ENCODE measurements at regions not wholly inside any gene's neighbourhood (a gene's known extent, or its start where the extent isn't known, plus 50 kb on each side); places are given as distances from the start of the nearest gene placed in this dataset.
"Not testable (repeated sequence)": the region's sequence is repeated elsewhere in the genome, so short reads cannot be mapped to it uniquely, and the experiment has no call there.

DNA sequence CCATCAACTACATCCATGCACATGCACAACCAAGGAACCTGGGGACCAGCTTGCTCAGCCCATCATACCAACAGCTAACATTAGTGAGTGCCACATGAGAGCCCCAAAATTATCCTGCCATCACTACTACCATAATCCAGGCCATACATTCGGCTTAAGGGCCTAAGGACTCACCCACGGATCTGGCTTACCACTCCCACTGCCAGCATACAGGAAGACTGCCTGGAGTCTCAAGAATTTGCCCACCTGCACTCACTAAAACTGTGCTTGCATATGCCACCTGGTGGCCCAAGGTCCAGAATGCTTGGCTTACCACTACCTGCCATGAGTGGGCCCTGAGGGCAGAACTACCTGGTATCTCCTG lies 1562.9 kb upstream of the PRR20A start:
- no peak for FAIRE-seq
- Histone ChIP-seq H3K27me3 (ENCODE audit: control insufficient read depth in 3 of 3, insufficient read depth in 3 of 3, low read length in 3 of 3) (no peaks in the 10 kb centered on the region), H3K9me3 (ENCODE audit: control insufficient read depth in 2 of 2, insufficient read depth in 1 of 2, low read depth in 1 of 2, low read length in 1 of 2) (no peaks in the 10 kb centered on the region), H3K4me1 (ENCODE audit: control insufficient read depth in 3 of 3, insufficient read depth in 2 of 3, low read depth in 1 of 3, low read length in 2 of 3) (no peaks in the 10 kb centered on the region), H3K27ac (ENCODE audit: low read depth in 1 of 3, low read length in 2 of 3) (no peak overlapping the region), H3K36me3 (ENCODE audit: control insufficient read depth in 3 of 3, insufficient read depth in 2 of 3, low read depth in 1 of 3, low read length in 3 of 3) (no peaks in the 10 kb centered on the region), H3K4me3 (ENCODE audit: low read depth in 1 of 3, low read length in 3 of 3) (no peak overlapping the region)
- 25 to 72% (median 40%) methylated on average over 1 to 2 of the region's 2 CpGs for WGBS, 3 donors
- DNase-seq = no peak

- not testable (repeated sequence) for FAIRE-seq; DNase-seq; H3K9me3 ChIP-seq (ENCODE audit: control insufficient read depth in 2 of 2, insufficient read depth in 1 of 2, low read depth in 1 of 2, low read length in 1 of 2); H3K27ac ChIP-seq (ENCODE audit: low read depth in 1 of 3, low read length in 2 of 3); H3K4me3 ChIP-seq (ENCODE audit: low read depth in 1 of 3, low read length in 3 of 3); H3K36me3 ChIP-seq (ENCODE audit: control insufficient read depth in 3 of 3, insufficient read depth in 2 of 3, low read depth in 1 of 3, low read length in 3 of 3); H3K4me1 ChIP-seq (ENCODE audit: control insufficient read depth in 3 of 3, insufficient read depth in 2 of 3, low read depth in 1 of 3, low read length in 2 of 3); H3K27me3 ChIP-seq (ENCODE audit: control insufficient read depth in 3 of 3, insufficient read depth in 3 of 3, low read length in 3 of 3)
- WGBS, 3 donors = 49 to 69% (median 65%) methylated on average over 4 of the region's 4 CpGs
These were observed 1558.4 kb upstream of the PRR20A start for GRCh38 chr13:55582294-55582693.

GRCh38 chr13:55583953-55584593 lies 1556.6 kb upstream of the PRR20A start:
- Histone ChIP-seq H3K9me3 (ENCODE audit: control insufficient read depth in 2 of 2, insufficient read depth in 1 of 2, low read depth in 1 of 2, low read length in 1 of 2) (no peaks in the 10 kb centered on the region), H3K36me3 (ENCODE audit: control insufficient read depth in 3 of 3, insufficient read depth in 2 of 3, low read depth in 1 of 3, low read length in 3 of 3) (no peaks in the 10 kb centered on the region), H3K4me1 (ENCODE audit: control insufficient read depth in 3 of 3, insufficient read depth in 2 of 3, low read depth in 1 of 3, low read length in 2 of 3) (no peaks in the 10 kb centered on the region), H3K27me3 (ENCODE audit: control insufficient read depth in 3 of 3, insufficient read depth in 3 of 3, low read length in 3 of 3) (no peaks in the 10 kb centered on the region), H3K4me3 (ENCODE audit: low read depth in 1 of 3, low read length in 3 of 3) (no peak overlapping the region), H3K27ac (ENCODE audit: low read depth in 1 of 3, low read length in 2 of 3) (no peak overlapping the region)
- DNase-seq (no peak), FAIRE-seq (no peak)
- 49 to 71% (median 58%) methylated on average over 6 of the region's 6 CpGs for WGBS, 3 donors

- FAIRE-seq (no peak), DNase-seq (no peak)
- H3K36me3 ChIP-seq (ENCODE audit: control insufficient read depth in 3 of 3, insufficient read depth in 2 of 3, low read depth in 1 of 3, low read length in 3 of 3) = no peaks in the 10 kb centered on the region
- no peaks in the 10 kb centered on the region for H3K27me3 ChIP-seq (ENCODE audit: control insufficient read depth in 3 of 3, insufficient read depth in 3 of 3, low read length in 3 of 3)
- H3K4me1 ChIP-seq (ENCODE audit: control insufficient read depth in 3 of 3, insufficient read depth in 2 of 3, low read depth in 1 of 3, low read length in 2 of 3) = no peaks in the 10 kb centered on the region
- H3K4me3 ChIP-seq (ENCODE audit: low read depth in 1 of 3, low read length in 3 of 3) = no peak overlapping the region
- no peak overlapping the region for H3K27ac ChIP-seq (ENCODE audit: low read depth in 1 of 3, low read length in 2 of 3)
- no peaks in the 10 kb centered on the region for H3K9me3 ChIP-seq (ENCODE audit: control insufficient read depth in 2 of 2, insufficient read depth in 1 of 2, low read depth in 1 of 2, low read length in 1 of 2)
- WGBS, 3 donors = 61 to 80% (median 64%) methylated on average over 1 of the region's 1 CpG
These were observed 1537.9 kb upstream of the PRR20A start for GRCh38 chr13:55602784-55603183.

DNA sequence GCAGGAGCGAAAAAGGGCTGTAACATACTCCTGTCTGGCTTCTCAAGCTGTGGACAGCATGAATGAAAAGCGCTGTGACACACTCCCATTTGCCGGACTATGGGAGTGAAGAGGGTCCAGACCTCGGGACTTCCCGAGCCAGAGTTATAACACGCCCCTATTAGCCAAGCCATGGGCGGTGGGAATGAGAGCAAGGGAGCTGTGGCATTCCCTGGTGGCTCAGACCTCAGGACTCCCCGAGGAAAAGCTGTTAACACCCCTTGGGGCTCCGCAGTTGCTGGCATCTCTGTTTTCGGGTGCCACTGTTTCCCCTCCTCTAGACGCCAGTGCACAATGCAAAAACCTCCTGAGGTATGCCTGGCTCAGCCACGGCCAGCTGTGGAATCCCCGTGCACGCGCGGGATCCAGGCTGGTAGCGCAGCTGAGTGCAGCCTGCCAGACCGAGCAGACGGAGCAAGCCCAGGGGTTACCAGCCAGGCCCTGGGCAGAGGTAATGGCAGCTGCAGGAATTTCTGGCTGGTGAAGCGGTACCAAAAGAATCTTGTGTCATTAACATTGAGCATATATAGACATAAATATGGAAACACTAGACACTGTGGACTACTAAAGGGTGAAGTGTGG lies 1534.6 kb upstream of the PRR20A start:
- Histone ChIP-seq H3K27me3 (ENCODE audit: control insufficient read depth in 3 of 3, insufficient read depth in 3 of 3, low read length in 3 of 3) (no peaks in the 10 kb centered on the region), H3K9me3 (ENCODE audit: control insufficient read depth in 2 of 2, insufficient read depth in 1 of 2, low read depth in 1 of 2, low read length in 1 of 2) (no peaks in the 10 kb centered on the region), H3K4me3 (ENCODE audit: low read depth in 1 of 3, low read length in 3 of 3) (no peak overlapping the region), H3K36me3 (ENCODE audit: control insufficient read depth in 3 of 3, insufficient read depth in 2 of 3, low read depth in 1 of 3, low read length in 3 of 3) (no peaks in the 10 kb centered on the region), H3K4me1 (ENCODE audit: control insufficient read depth in 3 of 3, insufficient read depth in 2 of 3, low read depth in 1 of 3, low read length in 2 of 3) (no peaks in the 10 kb centered on the region), H3K27ac (ENCODE audit: low read depth in 1 of 3, low read length in 2 of 3) (no peak overlapping the region)
- WGBS, 3 donors = 92 to 94% (median 93%) methylated on average over 20 of the region's 20 CpGs
- no peak for DNase-seq
- FAIRE-seq = no peak

GRCh38 chr13:55613429-55614187 lies 1527.1 kb upstream of the PRR20A start:
- no peaks in the 10 kb centered on the region for H3K4me1 ChIP-seq (ENCODE audit: control insufficient read depth in 3 of 3, insufficient read depth in 2 of 3, low read depth in 1 of 3, low read length in 2 of 3)
- peaks cover 0 to 3% of the 10 kb centered on the region in 2 donors for H3K9me3 ChIP-seq (ENCODE audit: control insufficient read depth in 2 of 2, insufficient read depth in 1 of 2, low read depth in 1 of 2, low read length in 1 of 2)
- H3K27ac ChIP-seq (ENCODE audit: low read depth in 1 of 3, low read length in 2 of 3) = no peak overlapping the region
- H3K4me3 ChIP-seq (ENCODE audit: low read depth in 1 of 3, low read length in 3 of 3) = no peak overlapping the region
- H3K36me3 ChIP-seq (ENCODE audit: control insufficient read depth in 3 of 3, insufficient read depth in 2 of 3, low read depth in 1 of 3, low read length in 3 of 3) = no peaks in the 10 kb centered on the region
- FAIRE-seq (no peak), DNase-seq (no peak)
- no peaks in the 10 kb centered on the region for H3K27me3 ChIP-seq (ENCODE audit: control insufficient read depth in 3 of 3, insufficient read depth in 3 of 3, low read length in 3 of 3)
- 69 to 83% (median 75%) methylated on average over 4 of the region's 4 CpGs for WGBS, 3 donors

- Histone ChIP-seq H3K4me3 (ENCODE audit: low read depth in 1 of 3, low read length in 3 of 3) (no peak overlapping the region), H3K4me1 (ENCODE audit: control insufficient read depth in 3 of 3, insufficient read depth in 2 of 3, low read depth in 1 of 3, low read length in 2 of 3) (no peaks in the 10 kb centered on the region), H3K9me3 (ENCODE audit: control insufficient read depth in 2 of 2, insufficient read depth in 1 of 2, low read depth in 1 of 2, low read length in 1 of 2) (peaks cover 0 to 3% of the 10 kb centered on the region in 2 donors), H3K36me3 (ENCODE audit: control insufficient read depth in 3 of 3, insufficient read depth in 2 of 3, low read depth in 1 of 3, low read length in 3 of 3) (no peaks in the 10 kb centered on the region), H3K27me3 (ENCODE audit: control insufficient read depth in 3 of 3, insufficient read depth in 3 of 3, low read length in 3 of 3) (no peaks in the 10 kb centered on the region), H3K27ac (ENCODE audit: low read depth in 1 of 3, low read length in 2 of 3) (no peak overlapping the region)
- FAIRE-seq (no peak), DNase-seq (no peak)
- 74 to 82% (median 81%) methylated on average over 1 of the region's 1 CpG for WGBS, 3 donors
These were observed 1525.6 kb upstream of the PRR20A start for GRCh38 chr13:55615081-55615480.

- H3K4me3 ChIP-seq (ENCODE audit: low read depth in 1 of 3, low read length in 3 of 3) = no peak overlapping the region
- H3K9me3 ChIP-seq (ENCODE audit: control insufficient read depth in 2 of 2, insufficient read depth in 1 of 2, low read depth in 1 of 2, low read length in 1 of 2) = peaks cover 0 to 3% of the 10 kb centered on the region in 2 donors
- H3K27me3 ChIP-seq (ENCODE audit: control insufficient read depth in 3 of 3, insufficient read depth in 3 of 3, low read length in 3 of 3) = no peaks in the 10 kb centered on the region
- no peak for DNase-seq
- FAIRE-seq = no peak
- WGBS, 3 donors = 80 to 87% (median 81%) methylated on average over 3 of the region's 3 CpGs
- no peaks in the 10 kb centered on the region for H3K4me1 ChIP-seq (ENCODE audit: control insufficient read depth in 3 of 3, insufficient read depth in 2 of 3, low read depth in 1 of 3, low read length in 2 of 3)
- no peaks in the 10 kb centered on the region for H3K36me3 ChIP-seq (ENCODE audit: control insufficient read depth in 3 of 3, insufficient read depth in 2 of 3, low read depth in 1 of 3, low read length in 3 of 3)
- no peak overlapping the region for H3K27ac ChIP-seq (ENCODE audit: low read depth in 1 of 3, low read length in 2 of 3)
These were observed 1523.5 kb upstream of the PRR20A start for GRCh38 chr13:55617241-55617640.
